HG02759 (cell line): ENCODE measurements at regions not wholly inside any gene's neighbourhood (a gene's known extent, or its start where the extent isn't known, plus 50 kb on each side); places are given as distances from the start of the nearest gene placed in this dataset.
"Not testable (repeated sequence)": the region's sequence is repeated elsewhere in the genome, so short reads cannot be mapped to it uniquely, and the experiment has no call there.

ENCODE experiments used
- ATAC-seq: cut with Tn5 transposase; IDR thresholded peaks from one replicate; pipeline ENCODE4 v1.9.1; 2021; ENCODE audit warnings: mild to moderate bottlenecking, moderate library complexity; ENCODE audit not compliant: unreplicated experiment

DNA sequence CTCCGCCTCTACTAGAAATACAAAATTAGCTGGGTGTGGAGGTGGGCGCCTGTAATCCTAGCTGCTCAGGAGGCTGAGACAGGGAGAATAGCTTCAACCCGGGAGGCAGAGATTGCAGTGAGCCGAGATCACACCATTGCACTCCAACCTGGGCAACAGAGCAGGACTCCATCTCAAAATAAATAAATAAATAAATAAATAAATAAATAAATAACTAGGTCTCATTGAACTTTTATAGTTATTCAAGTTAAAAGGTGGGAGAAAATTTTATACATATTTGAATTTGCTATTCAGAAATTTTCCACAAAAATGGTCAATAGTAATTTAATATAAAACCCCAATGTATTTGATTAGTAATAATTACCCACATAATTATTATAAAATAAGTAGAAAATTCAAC, 593.9 kb upstream of the CDH10 start:
- not testable (repeated sequence) for ATAC-seq

DNA sequence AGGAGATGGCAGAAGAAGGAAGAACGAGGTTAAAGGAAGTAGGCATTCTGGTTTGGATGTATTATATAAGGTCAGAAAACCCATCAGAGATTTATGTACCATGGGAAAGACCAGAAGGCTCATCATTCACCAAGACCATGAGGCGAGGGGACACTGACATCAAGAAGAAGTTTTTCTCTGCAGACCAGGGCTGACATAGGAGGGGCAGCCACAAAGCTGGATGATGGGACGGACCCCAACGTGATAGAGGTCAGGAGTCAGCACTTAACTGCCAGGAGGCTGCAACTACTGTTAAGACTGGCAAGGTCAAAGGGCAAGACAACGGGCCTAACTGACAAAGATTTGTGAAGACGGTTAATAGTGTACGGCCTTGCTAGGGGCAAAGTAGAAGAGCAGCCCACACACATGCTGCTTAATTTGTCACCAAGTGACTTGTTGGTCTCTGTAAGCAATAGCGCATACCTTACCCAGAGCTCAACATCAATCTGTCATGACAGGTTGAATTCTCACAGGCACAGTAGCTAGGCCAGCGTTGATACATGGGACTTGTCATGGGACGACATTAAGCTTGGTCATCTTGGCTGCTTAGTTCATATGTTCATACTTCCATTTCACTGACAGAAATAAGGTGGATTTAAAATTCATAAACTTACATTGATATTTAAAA, 579.7 kb upstream of the CDH10 start:
- ATAC-seq: no peak

GRCh38 chr5:25199902-25200301, 555.1 kb upstream of the CDH10 start:
- ATAC-seq: not testable (repeated sequence)

DNA sequence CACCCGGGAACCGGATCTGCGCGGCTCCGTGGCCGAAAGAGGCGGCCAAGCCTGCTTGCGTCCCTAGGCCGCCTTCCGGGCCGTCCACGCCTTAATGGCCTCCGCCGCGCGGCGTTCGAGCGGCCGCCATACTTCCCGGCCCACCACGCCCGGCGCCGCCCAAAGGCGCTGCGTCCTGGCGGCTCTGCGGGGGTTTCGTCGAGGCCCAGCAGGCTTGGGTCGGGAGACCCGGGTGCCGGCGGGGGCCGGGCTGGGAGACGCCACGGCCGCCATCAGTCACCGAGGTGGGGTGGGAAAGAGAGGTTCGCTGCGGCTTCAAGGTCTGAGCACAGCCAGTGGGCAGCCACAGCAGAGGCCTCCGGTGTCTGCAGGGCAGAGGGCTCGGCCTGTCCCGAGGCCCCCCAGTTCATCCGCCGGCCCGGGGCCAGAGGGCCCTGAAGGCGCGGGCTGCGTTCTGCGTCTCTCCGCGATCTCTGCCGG, 545.8 kb upstream of the CDH10 start:
- no peak for ATAC-seq

GRCh38 chr5:25181249-25181648, 536.5 kb upstream of the CDH10 start:
- ATAC-seq: no peak

- ATAC-seq: not testable (repeated sequence)
Observed at GRCh38 chr5:25162616-25163015, 517.8 kb upstream of the CDH10 start.

- ATAC-seq: no peak
Observed at GRCh38 chr5:25160891-25161290, 516.1 kb upstream of the CDH10 start.

GRCh38 chr5:25150819-25151218, 506.0 kb upstream of the CDH10 start:
- no peak for ATAC-seq

DNA sequence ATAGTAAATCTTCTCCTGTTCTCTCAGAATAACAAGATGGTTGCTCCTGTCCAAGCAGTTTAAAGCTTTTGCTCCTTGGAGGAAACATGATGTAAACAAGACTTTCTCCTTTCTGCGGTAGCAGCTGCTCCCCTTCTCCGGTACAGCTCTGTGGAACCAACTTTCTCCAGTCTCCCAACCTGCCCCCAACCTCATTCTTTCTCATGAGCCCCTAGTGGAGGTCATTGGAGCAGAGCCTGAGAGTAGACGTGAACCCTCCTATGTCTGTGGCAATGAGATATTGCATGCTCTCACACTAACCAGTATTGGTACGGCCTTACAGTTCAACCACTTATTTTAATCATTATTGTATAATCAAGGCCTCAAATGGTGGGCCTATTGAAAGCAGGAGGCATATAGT, 483.8 kb upstream of the CDH10 start:
- no peak for ATAC-seq

DNA sequence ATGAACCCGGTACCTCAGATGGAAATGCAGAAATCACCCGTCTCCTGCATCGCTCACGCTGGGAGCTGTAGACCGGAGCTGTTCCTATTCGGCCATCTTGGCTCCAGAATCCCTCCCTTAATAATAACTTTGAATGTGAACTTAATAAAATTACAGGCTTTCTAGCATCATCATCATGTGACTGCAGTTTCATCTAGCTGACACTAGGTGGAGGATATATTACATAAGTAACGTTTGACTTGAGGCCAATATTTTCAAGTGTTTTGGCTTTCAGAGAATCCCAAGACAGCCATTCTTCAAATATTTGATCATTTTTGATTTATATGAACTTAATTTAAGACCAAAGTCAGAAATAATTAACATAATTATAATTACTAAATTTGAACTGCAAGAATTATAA, 474.9 kb upstream of the CDH10 start:
- ATAC-seq: no peak

GRCh38 chr5:25107853-25108252, 463.1 kb upstream of the CDH10 start:
- no peak for ATAC-seq

DNA sequence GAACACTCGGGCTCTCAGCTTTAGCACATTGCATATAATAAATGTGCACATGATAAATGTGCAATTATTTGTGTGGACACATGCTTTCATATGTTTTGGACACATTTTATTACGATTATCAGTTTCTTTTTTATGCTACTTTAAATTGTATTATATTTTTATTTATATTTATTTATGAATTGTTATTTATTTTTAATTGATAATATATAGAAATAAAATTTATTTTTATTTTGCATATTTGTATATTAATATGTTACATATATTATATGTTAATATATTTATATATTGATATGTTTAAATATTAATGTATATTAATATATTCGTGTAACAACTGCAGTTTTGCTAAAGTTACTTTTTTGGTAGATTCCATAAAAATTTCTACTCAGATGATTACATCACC, 454.8 kb upstream of the CDH10 start:
- ATAC-seq: no peak

- no peak for ATAC-seq
Observed at GRCh38 chr5:25095261-25095660, 450.5 kb upstream of the CDH10 start.

DNA sequence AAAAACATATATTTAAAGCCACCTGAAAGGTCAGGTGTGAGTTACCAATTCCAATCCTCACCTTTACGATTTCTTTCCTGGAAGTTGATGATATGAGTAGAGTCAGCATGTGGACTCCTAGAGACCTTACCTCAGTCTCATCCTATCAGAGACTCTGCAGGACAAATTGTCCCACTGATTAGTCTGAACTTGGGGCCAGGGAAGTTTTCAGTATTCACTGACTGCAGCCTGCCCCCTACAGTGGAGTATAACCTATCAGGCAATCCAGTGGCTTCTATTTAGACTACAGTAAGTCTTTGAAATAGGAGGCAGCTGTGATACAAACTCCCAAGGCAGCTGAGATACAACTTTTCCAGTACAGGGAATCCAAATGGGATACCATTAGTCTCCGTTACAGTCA, 449.4 kb upstream of the CDH10 start:
- no peak for ATAC-seq

- no peak for ATAC-seq
Observed at GRCh38 chr5:25091921-25092320, 447.1 kb upstream of the CDH10 start.

DNA sequence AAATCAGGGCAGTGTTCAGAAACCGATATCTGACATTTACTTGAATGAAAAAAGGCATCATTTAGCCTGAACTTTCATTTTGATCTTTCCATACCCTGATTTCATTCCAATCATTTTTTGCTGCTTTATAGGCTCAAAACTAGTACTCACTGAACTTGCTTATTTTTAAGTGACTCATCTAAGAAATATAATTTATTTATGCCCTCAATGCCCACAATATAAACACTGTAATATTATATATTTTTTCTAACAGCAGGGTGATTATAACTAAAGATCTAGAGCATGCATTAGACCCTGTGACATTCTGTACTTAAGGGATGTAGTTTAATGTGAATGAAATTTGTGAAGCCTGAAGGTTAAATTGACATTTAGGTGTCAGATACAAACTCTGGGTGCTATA, 446.1 kb upstream of the CDH10 start:
- ATAC-seq: no peak

GRCh38 chr5:25090275-25090674, 445.5 kb upstream of the CDH10 start:
- ATAC-seq: no peak

DNA sequence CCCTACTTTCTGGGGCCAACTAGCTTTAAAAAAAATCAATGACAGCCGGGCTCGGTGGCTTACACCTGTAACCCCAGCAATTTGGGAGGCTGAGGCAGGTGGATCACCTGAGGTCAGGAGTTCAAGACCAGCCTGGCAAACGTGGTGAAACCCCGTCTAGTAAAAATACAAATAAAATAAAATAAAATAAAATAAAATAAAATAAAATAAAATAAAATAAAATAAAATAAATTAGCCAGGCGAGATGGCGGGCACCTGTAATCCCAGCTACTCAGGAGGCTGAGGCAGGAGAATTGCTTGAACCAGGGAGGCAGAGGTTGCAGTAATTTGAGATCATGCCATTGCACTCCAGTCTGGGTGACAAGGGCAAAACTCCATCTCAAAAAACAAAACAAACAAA, 443.9 kb upstream of the CDH10 start:
- not testable (repeated sequence) for ATAC-seq

GRCh38 chr5:25083261-25083660, 438.5 kb upstream of the CDH10 start:
- ATAC-seq: not testable (repeated sequence)

DNA sequence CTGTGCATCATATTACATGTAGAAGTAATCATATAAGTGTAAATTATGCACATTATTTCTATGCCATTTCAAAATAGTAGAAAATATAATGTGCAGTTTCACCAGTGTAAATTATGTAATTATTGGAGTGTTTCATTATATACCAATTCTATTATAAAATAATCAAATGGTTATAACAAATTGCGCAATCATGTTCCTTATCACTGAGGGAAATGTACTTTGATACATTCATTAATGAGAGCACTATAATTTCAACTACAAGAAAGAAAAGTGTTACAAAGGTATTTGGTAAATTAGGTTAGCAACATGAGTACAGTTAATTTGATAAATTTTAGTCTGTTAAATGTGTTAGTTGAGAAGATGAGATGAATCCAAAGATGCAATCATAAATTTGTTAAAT, 421.5 kb upstream of the CDH10 start:
- no peak for ATAC-seq

DNA sequence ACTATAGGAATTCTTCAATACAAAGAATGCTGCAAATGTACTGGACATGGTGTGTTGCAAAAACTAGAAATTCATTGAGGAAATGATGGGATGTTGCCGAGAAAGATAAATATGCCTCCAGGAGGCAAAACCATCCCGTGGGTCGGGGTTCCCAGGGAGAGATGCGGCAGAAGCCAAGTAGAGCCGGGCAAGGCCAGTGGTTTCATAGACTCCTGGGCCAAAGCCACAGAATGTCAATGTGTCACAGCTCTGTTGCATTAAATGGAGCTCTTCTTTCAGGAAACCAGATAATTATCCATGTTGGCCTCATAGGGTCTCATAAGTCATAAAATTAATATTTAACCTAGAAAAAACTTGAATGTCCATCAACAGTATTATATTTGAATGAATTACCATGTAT, 419.5 kb upstream of the CDH10 start:
- no peak for ATAC-seq

- ATAC-seq: no peak
Observed at GRCh38 chr5:25060575-25060974, 415.8 kb upstream of the CDH10 start.

GRCh38 chr5:25056836-25057235, 412.1 kb upstream of the CDH10 start:
- ATAC-seq: no peak
